HAP-1 (cell line): ENCODE measurements at regions not wholly inside any gene's neighbourhood (a gene's known extent, or its start where the extent isn't known, plus 50 kb on each side); places are given as distances from the start of the nearest gene placed in this dataset.

Experiments used
- DNase-seq, 2 experiments: peaks; one replicate each; pipeline ENCODE4 v3.0.0-alpha.2; 2016 to 2020; ENCODE audit warnings: low spot score in 2 of 2
- H3K27me3 ChIP-seq: fragments of 250-450 bp; sonication (Bioruptor Pico); 2 replicates; pipeline ENCODE4 v1.5.1; 2020; ENCODE audit warnings: low read depth, mild to moderate bottlenecking, moderate library complexity
- H3K36me3 ChIP-seq: fragments of 250-450 bp; sonication (Bioruptor Pico); replicated peaks from 2 replicates; pipeline ENCODE4 v1.5.1; 2020; ENCODE audit warnings: mild to moderate bottlenecking
- H3K4me1 ChIP-seq: fragments of 250-450 bp; sonication (Bioruptor Pico); 2 replicates; pipeline ENCODE4 v1.5.1; 2020; ENCODE audit warnings: mild to moderate bottlenecking
- H3K4me3 ChIP-seq: fragments of 250-450 bp; sonication (Bioruptor Pico); 2 replicates; pipeline ENCODE4 v1.5.1; 2020; ENCODE audit warnings: mild to moderate bottlenecking, moderate library complexity
- H3K9me3 ChIP-seq: fragments of 250-450 bp; sonication (Bioruptor Pico); 2 replicates; pipeline ENCODE4 v1.5.1; 2020; ENCODE audit warnings: mild to moderate bottlenecking, moderate library complexity
- in situ Hi-C: fragments of 300-500 bp; cut with MboI; formaldehyde crosslinking; loops from 3 replicates; pipeline ENCODE4 v1.14.3; 2020; ENCODE audit warnings: low sequenced_read_pairs, inconsistent platforms, mixed read lengths

GRCh38 chr3:168872826-168873225, 777.1 kb upstream of the GOLIM4 start:
- DNase-seq = no peak
- in situ Hi-C loops = loop anchor here (10.0 to 25.0 kb wide), 2 partner anchors 361 to 802 kb away; no protein-coding TSS in a partner anchor
- Histone ChIP-seq H3K4me1 (peaks cover 10% of the 10 kb centered on the region), H3K9me3 (no peaks in the 10 kb centered on the region), H3K4me3 (no peak overlapping the region), H3K27me3 (no peaks in the 10 kb centered on the region), H3K36me3 (no peaks in the 10 kb centered on the region)

- in situ Hi-C loops = loop anchor here (10.0 to 25.0 kb wide), 2 partner anchors 359 to 804 kb away; no protein-coding TSS in a partner anchor
- Histone ChIP-seq H3K9me3 (no peaks in the 10 kb centered on the region), H3K36me3 (no peaks in the 10 kb centered on the region), H3K4me3 (no peak overlapping the region), H3K27me3 (no peaks in the 10 kb centered on the region), H3K4me1 (no peaks in the 10 kb centered on the region; the same call in 1 of the 2 replicates)
- no peak for DNase-seq
Measured at GRCh38 chr3:168870892-168871291, 775.2 kb upstream of the GOLIM4 start.

- in situ Hi-C loops = loop anchor here (25.0 kb wide), 1 partner anchor 353 kb away; no protein-coding TSS in a partner anchor
- Histone ChIP-seq H3K4me1 (peaks cover 5% of the 10 kb centered on the region; the same call in 1 of the 2 replicates), H3K9me3 (no peaks in the 10 kb centered on the region), H3K36me3 (no peaks in the 10 kb centered on the region), H3K4me3 (no peak overlapping the region), H3K27me3 (no peaks in the 10 kb centered on the region)
- DNase-seq = peak; percentile 33 to 53
Measured at GRCh38 chr3:168865022-168865551, 769.4 kb upstream of the GOLIM4 start.

- in situ Hi-C loops = loop anchor here (25.0 kb wide), 1 partner anchor 352 kb away; no protein-coding TSS in a partner anchor
- H3K4me1 ChIP-seq = peaks cover 5% of the 10 kb centered on the region; the same call in 1 of the 2 replicates
- H3K36me3 ChIP-seq = no peaks in the 10 kb centered on the region
- H3K27me3 ChIP-seq = no peaks in the 10 kb centered on the region
- no peak overlapping the region for H3K4me3 ChIP-seq
- H3K9me3 ChIP-seq = no peaks in the 10 kb centered on the region
- no peak for DNase-seq
Measured at GRCh38 chr3:168864107-168865021, 768.6 kb upstream of the GOLIM4 start.

GRCh38 chr3:168863561-168863960, 767.8 kb upstream of the GOLIM4 start:
- H3K4me3 ChIP-seq = no peak overlapping the region
- peaks cover 5% of the 10 kb centered on the region; the same call in 1 of the 2 replicates for H3K4me1 ChIP-seq
- no peaks in the 10 kb centered on the region for H3K9me3 ChIP-seq
- DNase-seq = no peak
- in situ Hi-C loops = loop anchor here (25.0 kb wide), 1 partner anchor 351 kb away; no protein-coding TSS in a partner anchor
- H3K36me3 ChIP-seq = no peaks in the 10 kb centered on the region
- H3K27me3 ChIP-seq = no peaks in the 10 kb centered on the region

- in situ Hi-C loops = loop anchor here (25.0 kb wide), 1 partner anchor 350 kb away; no protein-coding TSS in a partner anchor
- H3K27me3 ChIP-seq = no peaks in the 10 kb centered on the region
- DNase-seq = no peak
Measured at GRCh38 chr3:168862466-168862865, 766.7 kb upstream of the GOLIM4 start.

GRCh38 chr3:168860592-168860991, 764.9 kb upstream of the GOLIM4 start:
- Histone ChIP-seq H3K27me3 (no peaks in the 10 kb centered on the region), H3K4me1 (peaks cover 5% of the 10 kb centered on the region; the same call in 1 of the 2 replicates), H3K36me3 (no peaks in the 10 kb centered on the region), H3K4me3 (no peak overlapping the region), H3K9me3 (no peaks in the 10 kb centered on the region)
- in situ Hi-C loops = loop anchor here (25.0 kb wide), 1 partner anchor 348 kb away; no protein-coding TSS in a partner anchor
- no peak for DNase-seq

More at GRCh38 chr3:168862466-168862865, 766.7 kb upstream of the GOLIM4 start:
- Histone ChIP-seq H3K4me1 (peaks cover 5% of the 10 kb centered on the region; the same call in 1 of the 2 replicates), H3K4me3 (no peak overlapping the region), H3K36me3 (no peaks in the 10 kb centered on the region), H3K9me3 (no peaks in the 10 kb centered on the region)

- Histone ChIP-seq H3K4me1 (peaks cover 5% of the 10 kb centered on the region; the same call in 1 of the 2 replicates), H3K4me3 (no peak overlapping the region), H3K9me3 (no peaks in the 10 kb centered on the region), H3K27me3 (no peaks in the 10 kb centered on the region), H3K36me3 (no peaks in the 10 kb centered on the region)
- in situ Hi-C loops = loop anchor here (25.0 kb wide), 1 partner anchor 348 kb away; no protein-coding TSS in a partner anchor
- no peak for DNase-seq
Measured at GRCh38 chr3:168860028-168860427, 764.3 kb upstream of the GOLIM4 start.

GRCh38 chr3:168859574-168859973, 763.9 kb upstream of the GOLIM4 start:
- in situ Hi-C loops = loop anchor here (25.0 kb wide), 1 partner anchor 347 kb away; no protein-coding TSS in a partner anchor

GRCh38 chr3:168859143-168859542, 763.4 kb upstream of the GOLIM4 start:
- no peak overlapping the region for H3K4me3 ChIP-seq
- DNase-seq = no peak
- H3K27me3 ChIP-seq = no peaks in the 10 kb centered on the region
- peaks cover under 1% of the 10 kb centered on the region; the same call in 1 of the 2 replicates for H3K4me1 ChIP-seq
- in situ Hi-C loops = loop anchor here (25.0 kb wide), 1 partner anchor 347 kb away; no protein-coding TSS in a partner anchor
- no peaks in the 10 kb centered on the region for H3K9me3 ChIP-seq
- H3K36me3 ChIP-seq = no peaks in the 10 kb centered on the region

More at GRCh38 chr3:168859574-168859973, 763.9 kb upstream of the GOLIM4 start:
- no peaks in the 10 kb centered on the region for H3K36me3 ChIP-seq
- H3K4me3 ChIP-seq = no peak overlapping the region
- peaks cover 3% of the 10 kb centered on the region; the same call in 1 of the 2 replicates for H3K4me1 ChIP-seq
- H3K27me3 ChIP-seq = no peaks in the 10 kb centered on the region
- no peak for DNase-seq
- H3K9me3 ChIP-seq = no peaks in the 10 kb centered on the region

- H3K36me3 ChIP-seq = no peaks in the 10 kb centered on the region
- no peaks in the 10 kb centered on the region for H3K27me3 ChIP-seq
- in situ Hi-C loops = loop anchor here (25.0 kb wide), 1 partner anchor 346 kb away; no protein-coding TSS in a partner anchor
- H3K4me1 ChIP-seq = no peaks in the 10 kb centered on the region
- H3K9me3 ChIP-seq = no peaks in the 10 kb centered on the region; the same call in 1 of the 2 replicates
- no peak for DNase-seq
- no peak overlapping the region for H3K4me3 ChIP-seq
Measured at GRCh38 chr3:168858327-168858726, 762.6 kb upstream of the GOLIM4 start.

GRCh38 chr3:168850109-168850508, 754.4 kb upstream of the GOLIM4 start:
- Histone ChIP-seq H3K27me3 (no peaks in the 10 kb centered on the region), H3K4me3 (no peak overlapping the region), H3K9me3 (no peaks in the 10 kb centered on the region; the same call in 1 of the 2 replicates), H3K36me3 (no peaks in the 10 kb centered on the region), H3K4me1 (0 out of 2 replicates have a peak, but pooled peaks cover 4% of the 10 kb centered on the region)
- in situ Hi-C loops = loop anchor here (25.0 kb wide), 1 partner anchor 338 kb away; no protein-coding TSS in a partner anchor
- DNase-seq = no peak

- H3K9me3 ChIP-seq = no peaks in the 10 kb centered on the region
- H3K27me3 ChIP-seq = no peaks in the 10 kb centered on the region
- in situ Hi-C loops = loop anchor here (10.0 kb wide), 1 partner anchor 633 kb away; no protein-coding TSS in a partner anchor
- no peaks in the 10 kb centered on the region for H3K36me3 ChIP-seq
- peaks cover 20% of the 10 kb centered on the region for H3K4me1 ChIP-seq
- peak; percentile 48 to 61 for DNase-seq
- no peak overlapping the region for H3K4me3 ChIP-seq
Measured at GRCh38 chr3:168847291-168847883, 751.7 kb upstream of the GOLIM4 start.
